GM21723 (cell line): ENCODE measurements at regions not wholly inside any gene's neighbourhood (a gene's known extent, or its start where the extent isn't known, plus 50 kb on each side); places are given as distances from the start of the nearest gene placed in this dataset.

Experiments
- ATAC-seq: cut with Tn5 transposase; IDR thresholded peaks from one replicate; pipeline ENCODE4 v1.9.1; 2021; ENCODE audit warnings: mild to moderate bottlenecking, moderate library complexity; ENCODE audit not compliant: unreplicated experiment

DNA sequence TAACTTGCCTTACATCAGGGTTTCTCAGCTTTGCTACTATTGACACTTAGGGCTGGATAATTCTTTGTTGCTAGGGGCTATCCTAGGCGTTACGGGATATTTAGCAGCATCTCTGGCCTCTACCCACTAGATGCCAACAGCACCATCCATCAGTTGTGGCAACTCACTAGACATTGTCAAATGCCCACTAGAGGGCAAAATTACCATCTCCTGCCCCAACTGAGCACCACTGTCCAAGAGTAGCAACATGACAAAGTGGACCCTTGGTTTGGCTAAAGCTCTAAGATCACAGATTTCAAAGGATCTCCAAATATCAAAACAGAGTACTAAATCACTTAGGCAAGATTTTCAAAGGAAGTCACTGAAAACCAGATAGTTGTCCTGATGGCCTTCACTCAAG is 251.7 kb upstream of the TBX3 start:
- ATAC-seq, result no peak

- ATAC-seq, result no peak
Observed at GRCh38 chr12:114933428-114934160, 249.6 kb upstream of the TBX3 start.

- ATAC-seq, result no peak
Observed at GRCh38 chr12:114932806-114933205, 248.8 kb upstream of the TBX3 start.

DNA sequence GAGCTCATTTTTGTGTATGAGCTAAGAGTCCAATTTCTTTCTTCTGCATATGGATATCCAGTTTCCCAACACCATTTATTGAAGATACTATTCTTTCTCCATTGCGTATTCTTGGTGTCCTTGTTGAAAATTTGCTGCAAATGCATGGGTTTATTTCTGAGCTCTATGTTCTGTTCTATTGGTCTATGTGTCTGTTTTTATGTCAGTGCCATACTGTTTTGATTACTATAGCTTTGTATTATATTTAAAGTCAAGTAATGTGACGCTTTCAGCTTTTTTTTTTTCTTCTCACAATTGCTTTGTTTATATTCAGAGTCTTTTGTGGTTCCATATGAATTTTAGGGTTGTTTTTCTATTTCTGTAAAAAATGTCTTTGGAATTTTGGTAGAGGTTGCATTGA is 247.1 kb upstream of the TBX3 start:
- no peak for ATAC-seq

DNA sequence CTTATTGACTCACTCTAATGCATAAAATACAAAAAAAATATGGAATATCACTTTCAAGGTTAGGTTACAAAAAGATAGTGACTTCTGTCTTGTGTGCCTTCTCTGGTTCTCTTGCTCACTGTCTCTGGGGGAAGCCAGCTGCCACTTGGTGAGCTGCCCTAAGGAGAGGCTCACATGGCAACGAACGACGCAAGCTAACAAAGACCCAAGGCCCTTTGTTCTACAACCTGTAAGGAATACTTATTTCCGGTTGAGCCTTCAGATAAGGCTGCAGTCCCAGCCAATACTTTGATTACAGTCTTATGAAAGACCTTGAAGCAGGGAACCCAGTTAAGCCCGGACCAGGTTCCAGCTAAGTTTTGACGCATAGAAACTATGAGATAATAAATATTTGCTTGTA is 242.4 kb upstream of the TBX3 start:
- no peak for ATAC-seq

DNA sequence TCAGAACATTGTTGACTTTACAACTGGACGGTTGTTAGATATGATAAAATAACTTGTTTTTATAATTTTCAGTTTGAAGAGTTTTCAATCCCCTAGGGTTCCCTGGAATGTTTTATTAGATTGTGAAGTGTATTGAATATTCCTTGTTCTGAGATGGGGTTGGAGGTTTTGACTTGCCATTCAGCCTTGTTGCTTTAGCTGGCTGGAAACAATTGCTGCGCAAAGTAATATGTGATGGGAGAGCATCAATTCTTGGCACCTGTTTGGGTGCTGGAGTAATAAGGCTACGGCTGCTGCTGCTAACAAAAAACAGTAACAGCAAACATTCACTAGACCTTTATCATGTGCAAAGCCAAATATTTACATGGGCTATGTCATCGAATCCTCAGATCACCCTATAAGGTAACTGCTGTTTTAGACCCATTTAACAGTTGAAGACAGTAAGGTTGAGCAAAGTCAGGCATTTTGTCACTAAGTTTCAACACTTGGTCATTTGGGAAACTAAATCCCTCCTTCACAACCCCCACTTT is 241.0 kb upstream of the TBX3 start:
- ATAC-seq, result no peak

GRCh38 chr12:114921781-114922180 is 237.8 kb upstream of the TBX3 start:
- no peak for ATAC-seq

DNA sequence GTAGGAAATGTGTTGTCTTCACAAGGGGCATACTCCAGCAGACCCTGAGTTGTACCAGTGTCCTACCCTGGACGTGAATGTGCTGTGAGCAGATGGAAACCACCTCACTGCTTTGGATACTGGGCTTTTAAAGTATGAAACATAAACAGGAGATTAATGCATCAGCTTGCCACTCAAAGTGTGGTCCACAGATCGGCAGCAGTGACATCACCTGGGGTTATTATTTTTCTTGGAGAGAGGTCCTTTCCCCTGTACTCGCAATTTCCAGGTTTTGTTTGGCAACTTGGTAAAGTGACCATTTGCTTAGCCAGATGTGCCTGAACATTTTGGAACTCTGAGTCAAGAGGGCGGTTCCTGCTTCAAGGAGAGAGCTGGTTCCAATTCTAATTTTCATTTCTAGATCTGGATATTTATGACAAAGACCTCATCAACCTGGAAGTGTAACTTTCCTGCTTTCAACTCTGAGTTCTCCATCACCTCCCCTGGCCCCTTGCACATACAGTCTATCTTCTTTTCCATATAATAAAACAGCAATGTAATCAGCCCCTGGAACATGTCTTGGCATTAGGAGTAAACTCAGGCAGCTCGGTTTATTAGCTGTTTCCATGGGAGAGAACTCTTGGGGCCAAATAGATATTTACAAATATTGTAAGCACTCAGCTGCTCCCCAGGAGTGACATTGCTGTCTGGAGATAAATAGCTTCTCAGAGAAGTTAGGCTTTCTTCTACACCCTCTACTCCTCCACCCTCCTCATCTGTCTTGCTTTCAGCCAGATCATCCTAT is 237.0 kb upstream of the TBX3 start:
- ATAC-seq, result no peak

DNA sequence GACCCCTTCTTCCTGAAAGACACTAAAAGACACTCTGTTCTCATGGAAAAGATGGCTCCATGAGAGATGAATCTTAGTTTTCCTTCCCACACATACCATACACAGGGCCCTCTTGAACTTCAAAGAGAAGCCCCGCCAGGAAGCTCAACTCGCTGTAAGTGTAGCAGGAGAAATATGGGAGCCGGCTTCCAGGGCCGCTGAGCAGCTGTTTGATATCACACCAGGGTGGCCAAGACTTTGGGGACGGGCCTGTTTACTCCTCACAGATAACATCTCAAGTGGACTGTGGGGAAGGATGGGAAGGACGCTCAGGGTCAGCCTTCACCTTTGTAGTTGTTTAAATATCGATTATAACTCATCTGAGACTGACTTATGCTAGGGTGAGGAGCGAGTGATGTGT is 235.5 kb upstream of the TBX3 start:
- ATAC-seq, result no peak

DNA sequence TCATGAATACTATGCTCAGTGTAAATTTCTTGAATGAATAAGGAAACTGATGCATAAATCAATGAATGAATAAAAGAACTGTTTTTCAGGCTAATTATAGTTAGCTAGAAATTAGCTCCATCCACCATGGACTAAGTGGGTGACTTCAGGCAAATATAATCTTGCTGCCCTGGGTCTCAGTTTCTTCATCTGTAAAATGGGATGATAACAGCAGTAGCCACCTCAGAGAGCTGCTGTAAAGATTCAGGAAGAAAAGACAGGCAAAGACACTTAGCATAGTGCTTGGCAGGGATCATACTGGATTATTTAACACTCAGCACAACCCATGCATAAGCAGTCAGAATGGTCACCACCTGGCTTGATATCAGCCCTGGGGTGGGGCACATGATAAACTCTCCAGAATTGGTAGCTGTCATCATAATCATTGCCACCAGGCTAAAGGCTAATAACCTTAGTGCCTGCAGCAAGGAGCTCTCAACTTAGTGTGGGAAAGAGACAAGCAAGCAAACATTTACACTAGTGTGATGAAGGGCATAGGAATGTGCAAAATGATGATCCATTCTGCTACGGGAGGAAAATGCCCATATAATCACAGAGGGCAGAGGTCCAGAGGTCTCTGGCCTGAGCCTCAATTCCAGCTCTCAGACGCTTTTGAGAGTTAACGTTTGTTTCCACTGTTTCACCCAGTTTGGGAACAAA is 234.7 kb upstream of the TBX3 start:
- ATAC-seq, result no peak

DNA sequence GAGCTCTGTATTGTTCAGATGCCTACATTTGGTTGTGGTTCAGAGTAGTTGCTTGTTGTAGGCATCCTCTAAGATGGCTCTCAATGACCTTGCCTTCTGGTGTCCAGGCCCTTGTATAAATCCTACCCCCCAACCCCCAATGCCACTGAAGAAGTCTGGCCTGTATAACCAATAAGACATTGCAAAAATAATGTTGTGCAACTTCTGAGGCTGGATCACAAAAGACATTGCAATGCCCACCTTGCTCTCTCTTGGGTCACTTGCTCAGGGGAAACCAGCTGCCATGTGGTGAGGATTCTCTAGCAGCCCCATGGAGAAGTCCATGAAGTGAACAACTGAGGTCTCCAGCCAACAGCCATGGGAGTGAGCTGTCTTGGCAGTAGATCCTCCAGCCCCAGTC is 234.0 kb upstream of the TBX3 start:
- no peak for ATAC-seq

GRCh38 chr12:114917307-114917706 is 233.3 kb upstream of the TBX3 start:
- ATAC-seq, result no peak

- no peak for ATAC-seq
Observed at GRCh38 chr12:114916541-114916940, 232.6 kb upstream of the TBX3 start.

GRCh38 chr12:114916124-114916523 is 232.1 kb upstream of the TBX3 start:
- ATAC-seq, result no peak

DNA sequence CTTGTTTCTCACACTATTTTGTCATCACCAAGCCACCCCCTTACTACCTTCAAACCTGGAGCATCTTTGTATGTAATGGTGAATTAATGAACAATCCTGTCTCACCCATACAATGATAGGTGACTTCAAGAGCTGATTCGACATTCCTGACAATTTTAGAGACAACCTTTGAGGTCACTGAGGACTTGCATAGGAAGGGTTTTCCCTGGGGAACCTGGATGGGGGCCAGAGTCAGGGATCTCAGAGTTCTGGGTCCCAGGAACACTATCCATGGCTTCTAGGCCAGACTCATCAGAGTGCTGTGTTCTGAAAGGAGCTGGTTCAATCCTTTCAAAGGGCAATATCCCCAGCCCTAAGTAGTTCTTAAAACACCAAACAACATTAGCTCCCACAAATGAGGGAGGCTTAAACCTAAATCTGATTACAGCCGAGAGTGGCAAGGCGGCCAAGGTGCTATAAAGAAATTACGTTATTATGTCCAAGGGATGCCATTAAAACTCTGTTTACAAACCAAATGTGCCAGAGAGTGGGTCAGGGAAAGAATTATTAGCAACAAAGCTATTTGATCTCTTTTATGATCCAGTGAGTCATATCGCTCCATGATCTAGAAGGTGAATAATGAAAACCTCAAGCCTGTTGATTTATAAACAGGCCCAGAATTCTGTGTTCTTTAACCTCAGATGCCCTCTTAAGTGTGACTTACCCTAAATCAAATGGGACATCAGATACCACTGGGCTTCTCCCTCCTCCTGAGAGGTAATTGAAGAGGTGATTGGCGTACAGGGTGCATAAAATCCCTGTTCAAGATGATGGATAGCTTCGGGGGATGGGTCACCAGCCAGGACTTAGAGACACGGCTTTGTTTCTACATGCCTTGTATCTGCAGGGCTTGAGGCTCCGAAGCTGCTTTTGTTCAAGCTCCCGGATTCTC is 230.2 kb upstream of the TBX3 start:
- no peak for ATAC-seq

- no peak for ATAC-seq
Observed at GRCh38 chr12:114912811-114913210, 228.8 kb upstream of the TBX3 start.

DNA sequence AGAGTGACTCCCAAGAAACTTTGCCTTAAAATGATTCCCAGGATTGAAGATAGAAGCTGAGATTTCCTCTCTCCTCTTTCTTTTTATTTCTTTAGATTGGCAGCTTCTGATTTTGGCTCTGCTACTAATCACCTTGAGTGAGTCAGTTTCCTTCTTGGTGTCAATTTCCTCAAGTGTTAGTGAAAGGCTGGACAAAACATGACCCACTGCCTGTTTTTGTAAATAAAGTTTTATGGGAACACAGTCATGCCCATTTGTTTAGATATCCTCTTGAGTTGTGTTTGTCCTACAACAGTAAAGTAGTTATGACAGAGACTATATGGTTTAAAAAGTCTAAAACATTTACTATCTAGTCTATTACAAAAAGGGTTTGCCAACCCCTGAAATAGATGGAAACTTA is 227.2 kb upstream of the TBX3 start:
- ATAC-seq, result no peak

DNA sequence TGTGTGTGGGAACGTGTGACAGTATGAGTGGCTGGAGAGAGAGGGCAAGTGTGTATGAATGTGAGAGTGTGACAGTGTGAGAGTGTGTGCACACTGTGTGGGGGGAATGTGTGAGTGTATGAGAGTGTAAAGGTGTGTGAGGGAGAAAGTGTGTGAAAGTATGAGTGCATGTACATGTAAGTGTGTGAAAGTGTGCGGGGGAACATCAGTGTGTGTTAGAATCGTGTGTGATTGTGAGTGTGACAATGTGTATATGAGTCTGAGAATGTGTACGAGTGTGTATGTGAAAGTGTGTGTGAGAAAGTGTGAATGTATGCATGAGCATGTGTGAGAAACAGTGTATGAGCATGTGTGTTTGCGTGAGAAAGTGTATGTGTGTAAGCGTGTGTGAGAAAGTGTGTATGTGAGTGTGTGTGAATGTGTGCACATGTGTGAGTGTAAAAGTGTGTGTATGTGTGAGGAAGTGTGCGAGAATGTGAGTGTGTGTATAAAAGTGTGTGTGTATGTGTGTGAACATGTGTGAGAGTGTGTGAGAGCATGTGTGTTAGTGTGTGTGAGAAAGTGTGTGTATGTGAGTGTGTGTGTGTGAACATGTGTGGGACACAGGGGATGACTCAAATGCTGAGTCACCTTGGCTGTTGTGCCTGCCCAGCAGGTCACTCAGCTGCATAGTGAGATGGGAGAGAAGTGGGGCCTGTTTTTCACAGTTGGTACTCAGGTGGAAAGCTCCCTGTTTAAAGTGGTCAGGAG is 220.5 kb upstream of the TBX3 start:
- no peak for ATAC-seq

GRCh38 chr12:114903083-114903691 is 219.2 kb upstream of the TBX3 start:
- ATAC-seq, result no peak
